ENCODE measurements at regions not wholly inside any gene's neighbourhood (a gene's known extent, or its start where the extent isn't known, plus 50 kb on each side); places are given as distances from the start of the nearest gene placed in this dataset.
"Not testable (repeated sequence)": the region's sequence is repeated elsewhere in the genome, so short reads cannot be mapped to it uniquely, and the experiment has no call there.

DNA sequence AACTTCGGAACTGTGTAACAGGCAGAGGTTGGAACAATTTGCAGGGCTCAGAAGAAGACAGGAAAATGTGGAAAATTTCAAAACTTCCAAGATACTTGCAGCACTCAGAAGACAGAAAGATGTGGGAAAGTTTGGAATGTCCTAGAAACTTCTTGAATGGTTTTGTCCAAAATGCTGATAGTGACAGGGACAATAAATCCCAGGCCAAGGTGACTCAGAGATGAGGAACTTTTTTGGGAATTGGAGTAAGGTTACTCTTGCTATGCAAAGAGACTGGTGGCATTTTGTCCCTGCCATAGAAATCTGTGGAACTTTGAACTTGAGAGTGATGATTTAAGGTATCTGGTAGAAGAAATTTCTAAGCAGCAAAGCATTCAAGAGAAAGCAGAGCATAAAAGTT lies 2055.6 kb upstream of the C9orf72 start:
- intact Hi-C loops (cut with DNase I); DNase-seq; ATAC-seq (ENCODE audit: poor library complexity): not testable (repeated sequence)

DNA sequence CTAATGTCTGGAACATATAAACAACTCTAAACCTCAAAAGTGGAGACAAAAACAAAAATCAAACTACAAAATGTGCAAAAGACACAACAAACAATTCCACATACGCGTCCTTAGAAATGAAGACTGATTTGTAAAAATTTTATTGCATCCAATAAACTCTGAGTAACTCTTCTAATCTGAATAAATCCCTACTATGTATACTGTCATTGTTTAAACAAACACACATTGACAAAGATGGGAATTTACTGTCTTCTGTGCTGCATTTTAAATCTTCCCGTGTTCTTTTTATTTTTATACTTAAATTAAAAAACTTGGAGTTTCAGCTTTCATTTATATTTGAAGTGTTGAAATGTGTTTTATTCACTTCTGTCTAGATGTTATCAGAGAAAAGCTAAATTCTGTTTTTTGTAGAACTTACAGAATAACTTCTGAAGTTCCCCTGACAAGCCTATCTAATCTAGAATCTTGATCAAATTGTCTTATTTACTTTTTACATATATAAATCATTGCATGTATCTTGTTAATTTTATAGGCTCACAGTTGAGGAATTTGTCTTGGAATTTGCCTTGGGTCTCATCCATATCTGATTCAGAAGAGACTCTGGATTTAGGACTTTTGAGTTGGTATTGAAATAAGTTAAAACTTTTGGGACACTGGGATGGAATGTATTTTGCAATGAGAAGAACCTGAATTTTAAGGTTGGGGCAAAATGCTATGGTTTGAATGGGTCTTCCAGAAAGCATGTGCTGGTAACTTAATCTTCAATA lies 2064.4 kb upstream of the C9orf72 start:
- no peak for DNase-seq
- intact Hi-C loops (cut with DNase I), result no loop called here
- ATAC-seq (ENCODE audit: poor library complexity), result no peak

DNA sequence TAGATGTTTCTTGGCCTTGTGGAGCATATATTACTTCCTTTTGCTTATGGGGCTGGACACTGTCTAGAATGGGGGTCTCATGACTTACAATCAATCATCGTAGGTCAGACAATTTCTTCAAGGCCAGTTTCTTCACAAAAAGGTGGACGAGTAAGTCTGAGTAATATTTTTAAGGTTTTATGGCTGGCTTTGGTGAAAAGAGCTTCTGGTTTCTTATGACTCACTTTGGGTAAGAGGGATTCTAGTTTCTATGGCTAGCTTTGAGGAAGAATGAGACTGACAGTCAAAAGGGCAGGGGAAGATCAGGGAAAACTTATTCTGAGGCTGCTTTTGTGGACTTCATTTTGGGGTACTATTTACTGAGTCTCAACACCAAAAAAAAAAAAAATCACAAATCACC lies 2067.2 kb upstream of the C9orf72 start:
- DNase-seq (no peak), ATAC-seq (ENCODE audit: poor library complexity) (no peak)
- intact Hi-C loops (cut with DNase I), result no loop called here

DNA sequence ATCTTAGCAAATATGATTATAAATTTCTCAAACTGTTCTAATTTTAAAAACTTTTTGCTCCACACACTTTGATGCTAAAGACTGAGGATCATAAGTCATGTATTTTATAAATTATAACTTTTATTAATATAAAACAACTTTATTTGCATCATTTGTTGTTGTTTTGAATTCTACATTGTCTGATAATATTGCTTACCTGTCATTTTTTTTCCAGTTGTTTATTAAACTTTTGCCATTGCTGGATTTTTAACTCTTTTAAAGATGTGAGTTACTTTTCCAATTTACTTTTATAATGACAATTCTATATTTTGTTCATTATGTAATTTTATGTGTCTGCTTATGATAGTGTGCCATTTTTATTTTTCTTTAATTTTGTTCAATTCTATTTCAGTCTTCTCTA lies 2071.2 kb upstream of the C9orf72 start:
- no peak for ATAC-seq (ENCODE audit: poor library complexity)
- no peak for DNase-seq
- intact Hi-C loops (cut with DNase I), result no loop called here

DNA sequence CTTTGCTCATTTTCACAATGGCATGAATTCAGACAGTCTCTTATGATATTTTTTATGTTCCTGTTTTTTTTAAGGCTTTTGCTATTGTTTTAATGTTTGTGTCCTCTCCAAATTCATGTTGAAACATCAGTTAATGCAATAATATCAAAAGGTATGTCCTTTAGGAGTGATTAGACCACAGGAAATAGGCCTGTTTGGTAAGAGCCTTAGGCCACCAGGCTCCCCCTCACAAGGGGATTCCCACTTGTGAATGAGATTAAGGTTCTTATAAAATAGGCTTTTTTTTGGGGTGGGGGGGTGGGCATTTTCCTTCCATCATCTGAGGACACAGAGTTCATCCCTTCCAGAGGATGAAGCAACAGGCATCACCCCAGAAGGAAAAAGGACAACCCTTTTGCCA lies 2074.2 kb upstream of the C9orf72 start:
- ATAC-seq (ENCODE audit: poor library complexity) (no peak), DNase-seq (no peak)
- intact Hi-C loops (cut with DNase I), result no loop called here

DNA sequence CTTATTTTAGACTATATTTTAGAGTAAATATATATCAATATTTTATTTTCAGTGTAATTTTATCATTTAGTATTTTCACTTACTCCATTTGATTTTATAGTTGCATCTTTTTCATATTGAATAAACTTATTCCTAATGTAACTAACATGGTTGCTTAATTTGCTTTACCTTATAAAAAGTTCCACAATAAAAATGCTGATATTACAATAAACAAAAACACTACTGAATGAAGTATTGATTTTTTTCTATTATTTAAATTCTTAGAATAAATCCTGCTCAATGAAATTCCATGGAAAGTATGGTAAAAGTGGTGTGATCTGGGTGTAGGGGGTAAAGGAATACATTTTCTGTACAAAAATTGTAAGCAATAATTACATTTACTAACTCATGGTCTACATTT lies 2074.9 kb upstream of the C9orf72 start:
- intact Hi-C loops (cut with DNase I), result no loop called here
- ATAC-seq (ENCODE audit: poor library complexity) (no peak), DNase-seq (no peak)

DNA sequence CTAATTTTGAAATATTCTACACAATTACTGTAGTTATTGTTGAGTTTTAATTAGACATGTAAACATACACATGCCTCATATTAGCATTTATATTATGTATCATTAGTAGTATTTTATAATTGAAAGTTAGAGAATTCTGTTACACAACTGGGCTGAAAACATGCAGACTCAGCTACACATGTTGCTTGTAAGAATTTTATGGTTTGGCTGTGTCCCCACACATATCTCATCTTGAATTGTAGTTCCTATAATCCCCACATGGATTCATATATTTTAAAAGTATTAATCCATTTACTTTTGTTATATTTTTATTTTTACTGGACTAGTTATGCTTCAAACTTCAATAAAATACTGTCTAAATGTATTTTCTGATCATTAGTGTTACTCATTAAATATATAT lies 2075.3 kb upstream of the C9orf72 start:
- DNase-seq, result no peak
- ATAC-seq (ENCODE audit: poor library complexity), result no peak
- intact Hi-C loops (cut with DNase I), result no loop called here

DNA sequence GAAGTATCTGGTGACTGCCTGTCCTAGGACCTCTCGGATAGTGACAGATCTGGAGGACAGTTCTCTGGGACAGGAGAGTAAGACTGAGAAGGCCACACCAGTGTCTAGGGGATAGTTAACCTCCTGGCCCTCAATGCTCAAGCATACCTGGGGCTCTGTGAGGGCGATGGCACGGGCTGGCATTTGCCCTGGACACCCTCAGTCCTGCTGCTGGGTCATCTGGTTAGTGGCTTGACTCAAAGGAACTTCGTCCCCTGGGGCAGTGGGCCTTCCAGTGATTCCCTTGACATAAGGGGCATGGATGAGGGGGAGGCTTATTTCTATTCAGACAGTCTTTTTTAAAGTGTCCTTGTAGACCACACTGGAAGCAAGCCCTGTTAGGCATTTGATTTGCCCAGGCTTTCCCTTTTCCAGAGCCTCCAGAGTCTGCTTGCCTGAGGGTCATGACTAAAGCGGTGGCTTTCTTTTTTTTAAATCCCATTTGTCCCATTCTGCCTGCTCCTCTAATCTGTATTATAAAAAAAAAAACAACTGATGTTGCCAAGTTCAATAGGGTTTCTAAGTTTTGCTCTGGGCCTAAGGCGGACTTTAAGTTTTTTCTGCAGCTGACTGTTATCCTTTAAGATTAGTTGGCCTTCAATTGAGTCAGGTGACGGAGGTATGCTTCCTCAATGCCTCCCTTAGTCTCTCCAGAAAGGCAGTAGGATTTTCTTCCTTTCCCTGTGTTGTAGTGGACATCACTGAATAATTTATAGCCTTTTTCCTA lies 2083.5 kb upstream of the C9orf72 start:
- ATAC-seq (ENCODE audit: poor library complexity), result no peak
- DNase-seq, result no peak
- intact Hi-C loops (cut with DNase I), result no loop called here

DNA sequence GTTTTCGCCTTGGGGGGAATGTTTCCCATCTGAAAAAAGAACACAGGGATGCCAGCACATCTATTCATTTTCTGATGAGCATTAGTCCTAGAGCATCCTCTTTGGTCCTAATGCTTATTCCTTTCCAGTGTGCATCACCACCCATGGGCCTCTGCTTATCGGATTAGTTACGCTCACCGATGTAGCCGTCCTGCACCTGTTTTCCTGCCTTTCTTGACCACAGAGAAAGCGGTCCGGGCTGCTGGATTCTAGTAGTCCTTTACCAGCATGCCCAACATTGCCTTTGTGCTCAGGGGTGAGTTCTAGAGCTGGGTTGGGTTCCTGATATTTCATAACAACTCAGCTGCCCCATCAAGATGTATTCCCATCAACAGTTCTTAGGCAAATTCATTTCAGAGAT lies 2084.5 kb upstream of the C9orf72 start:
- intact Hi-C loops (cut with DNase I), result no loop called here
- DNase-seq (no peak), ATAC-seq (ENCODE audit: poor library complexity) (no peak)

DNA sequence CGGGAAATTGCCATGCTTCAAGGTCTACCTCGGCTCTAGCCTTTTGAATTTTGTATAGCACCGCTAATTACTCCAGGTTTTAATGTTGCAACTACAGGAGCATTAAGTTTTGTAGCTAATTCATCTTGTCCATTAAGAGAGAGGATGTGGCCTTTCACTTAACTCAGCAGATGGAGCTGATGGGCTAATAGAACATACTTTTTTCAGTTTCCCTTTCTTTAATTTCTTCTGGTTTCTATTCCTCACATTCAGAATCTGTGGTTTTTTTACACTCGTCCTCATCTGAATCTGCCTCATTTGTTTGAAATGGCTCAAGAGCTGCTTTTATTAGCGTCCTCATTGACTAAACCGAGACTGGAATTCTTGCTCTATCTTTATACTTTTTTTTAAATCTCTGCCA lies 2085.7 kb upstream of the C9orf72 start:
- DNase-seq, result no peak
- no peak for ATAC-seq (ENCODE audit: poor library complexity)
- intact Hi-C loops (cut with DNase I), result no loop called here

DNA sequence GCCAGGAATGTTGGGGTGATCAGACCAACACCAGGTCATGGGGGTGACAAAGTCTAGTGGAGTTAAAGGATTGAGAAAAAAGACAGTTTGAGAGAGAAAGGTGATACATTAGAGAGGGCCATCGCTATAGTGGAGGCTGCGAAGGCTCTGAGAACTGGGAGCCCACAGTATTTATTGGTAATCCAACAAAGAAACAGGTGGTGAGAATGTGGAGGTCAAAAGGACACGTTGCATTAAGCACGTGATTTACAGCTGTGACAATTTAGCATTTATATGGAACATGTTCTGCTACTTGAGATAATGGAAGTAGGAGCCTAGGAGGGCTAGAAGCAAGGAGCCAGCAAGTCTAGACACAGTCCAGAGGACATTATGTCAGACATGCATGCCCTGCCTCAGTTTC lies 2086.5 kb upstream of the C9orf72 start:
- intact Hi-C loops (cut with DNase I), result no loop called here
- ATAC-seq (ENCODE audit: poor library complexity), result no peak

DNA sequence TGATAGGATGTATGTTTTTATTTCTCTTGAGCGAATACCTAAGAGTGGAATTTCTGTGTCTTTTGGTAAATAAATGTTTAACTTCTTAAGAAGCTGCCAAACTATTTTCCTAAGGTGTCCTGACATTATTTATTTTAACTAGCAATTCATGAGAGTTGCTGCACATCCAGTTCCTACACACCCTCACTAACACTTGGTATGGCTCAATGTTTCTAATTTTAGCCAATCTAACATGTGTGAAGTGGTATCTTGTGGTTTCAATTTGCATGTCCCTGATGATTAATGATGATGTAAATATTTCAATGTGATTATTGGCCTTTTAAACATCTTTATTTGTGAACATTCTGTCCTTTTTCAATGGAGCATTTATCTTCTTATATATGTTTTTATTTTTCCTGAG lies 2095.5 kb upstream of the C9orf72 start:
- intact Hi-C loops (cut with DNase I), result no loop called here
- DNase-seq (no peak), ATAC-seq (ENCODE audit: poor library complexity) (no peak)

More for the DNA sequence above, 2086.5 kb upstream of the C9orf72 start:
- no peak for DNase-seq

DNA sequence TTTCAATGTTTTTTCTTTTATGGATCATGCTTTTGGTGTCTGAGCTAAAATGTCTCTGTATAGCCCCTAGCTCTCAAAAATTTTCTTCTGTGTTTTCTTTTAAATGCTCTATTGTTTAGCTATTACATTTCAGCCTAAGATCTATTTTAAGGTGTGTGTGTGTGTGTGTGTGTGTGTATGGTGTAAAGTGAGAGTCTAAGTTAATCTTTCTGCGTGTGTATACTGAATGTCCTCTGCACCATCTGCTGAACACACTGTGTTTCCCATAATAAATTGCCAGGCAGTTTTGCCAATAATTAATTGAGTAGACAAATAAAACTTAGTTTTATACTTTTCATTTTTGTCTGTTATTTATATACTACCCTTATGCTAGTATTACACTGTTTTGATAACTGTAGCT lies 2096.3 kb upstream of the C9orf72 start:
- no peak for ATAC-seq (ENCODE audit: poor library complexity)
- DNase-seq, result no peak
- intact Hi-C loops (cut with DNase I), result no loop called here

DNA sequence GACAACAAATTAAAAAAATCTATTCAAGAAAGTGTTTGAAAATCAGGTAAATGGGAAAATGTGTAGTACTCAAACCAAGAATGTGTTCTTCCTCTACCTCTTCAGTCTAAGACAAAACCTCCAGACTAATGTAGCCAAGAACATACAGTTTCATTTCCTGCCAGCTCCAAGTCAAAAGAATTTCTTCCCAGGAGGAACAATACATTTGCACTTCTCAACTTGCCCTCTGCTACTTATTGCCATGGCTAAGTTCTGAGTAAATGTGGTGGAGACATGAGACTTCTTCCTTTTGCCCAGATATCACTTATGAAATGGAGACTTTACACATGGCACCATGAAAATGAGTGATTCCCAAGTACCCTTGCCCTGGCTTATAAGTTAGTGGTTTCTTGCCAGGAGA lies 2112.2 kb upstream of the C9orf72 start:
- intact Hi-C loops (cut with DNase I), result no loop called here
- ATAC-seq (ENCODE audit: poor library complexity) (no peak), DNase-seq (no peak)

DNA sequence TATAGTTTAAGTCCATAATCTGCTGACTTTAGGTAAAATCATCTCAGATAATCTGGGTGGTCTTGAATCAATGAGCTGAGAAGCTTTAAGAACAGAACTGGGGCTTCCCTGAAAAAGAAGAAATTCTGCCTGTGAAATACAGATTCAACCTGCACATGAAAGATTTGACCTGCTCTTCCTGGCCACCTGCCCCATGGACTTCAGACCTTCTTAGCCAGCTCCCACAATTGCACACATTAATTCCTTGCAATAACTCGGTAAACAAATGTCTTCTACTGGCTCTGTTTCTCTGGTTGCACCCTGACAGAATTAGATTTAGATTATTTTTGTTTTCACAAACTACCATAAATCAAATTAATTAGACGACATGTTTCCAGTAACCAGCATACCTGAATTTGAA lies 2117.9 kb upstream of the C9orf72 start:
- ATAC-seq (ENCODE audit: poor library complexity) (no peak), DNase-seq (no peak)
- intact Hi-C loops (cut with DNase I), result no loop called here

DNA sequence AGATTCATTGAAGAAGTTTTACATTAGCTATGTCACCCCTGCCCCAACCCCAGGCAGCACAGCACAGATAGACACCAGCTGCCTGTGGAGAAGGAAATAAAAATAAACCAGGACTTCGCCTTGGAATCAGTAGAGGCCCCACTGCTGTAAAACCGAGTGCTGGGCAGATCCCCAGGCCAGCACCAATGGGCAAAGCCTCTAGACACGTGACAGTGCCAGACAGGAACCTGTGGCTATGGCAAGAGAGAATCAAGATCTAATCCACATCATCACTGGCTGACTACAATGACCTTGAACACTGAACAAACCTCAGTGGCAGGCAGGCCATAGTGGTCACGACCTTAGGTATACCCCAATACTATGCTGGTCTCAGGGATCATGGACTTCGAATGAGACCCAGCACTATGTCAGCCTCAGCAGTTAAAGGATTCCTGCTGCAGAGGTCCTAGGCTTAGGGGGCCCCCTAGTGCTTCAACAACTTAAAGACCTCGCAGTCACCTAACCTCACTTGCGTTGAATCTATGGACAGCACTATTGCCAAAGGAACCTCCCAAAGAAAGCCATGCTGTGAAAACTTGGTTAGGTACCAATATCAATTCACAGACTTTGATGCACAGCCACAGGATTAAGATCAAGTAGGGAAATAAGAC lies 2118.6 kb upstream of the C9orf72 start:
- intact Hi-C loops (cut with DNase I), result no loop called here
- ATAC-seq (ENCODE audit: poor library complexity) (no peak), DNase-seq (no peak)

DNA sequence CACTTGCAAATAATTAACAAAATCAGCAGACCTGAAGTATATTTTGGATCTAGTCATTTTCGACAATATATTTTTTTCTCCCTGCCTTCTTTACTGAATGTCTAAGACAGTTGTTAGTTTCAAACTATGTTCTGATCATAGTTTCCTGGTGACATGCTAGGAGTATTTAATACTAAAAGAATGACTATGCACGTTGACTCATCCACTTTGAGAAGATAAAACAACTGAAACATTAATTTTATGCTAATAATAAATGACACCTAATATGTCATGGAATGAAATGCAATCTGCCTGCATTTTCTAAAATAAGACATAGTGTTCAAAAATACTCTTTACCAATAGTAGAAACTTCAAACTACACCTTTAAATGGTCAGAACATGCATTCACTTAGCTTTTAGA lies 2123.7 kb upstream of the C9orf72 start:
- intact Hi-C loops (cut with DNase I), result no loop called here
- no peak for ATAC-seq (ENCODE audit: poor library complexity)
- DNase-seq, result no peak

DNA sequence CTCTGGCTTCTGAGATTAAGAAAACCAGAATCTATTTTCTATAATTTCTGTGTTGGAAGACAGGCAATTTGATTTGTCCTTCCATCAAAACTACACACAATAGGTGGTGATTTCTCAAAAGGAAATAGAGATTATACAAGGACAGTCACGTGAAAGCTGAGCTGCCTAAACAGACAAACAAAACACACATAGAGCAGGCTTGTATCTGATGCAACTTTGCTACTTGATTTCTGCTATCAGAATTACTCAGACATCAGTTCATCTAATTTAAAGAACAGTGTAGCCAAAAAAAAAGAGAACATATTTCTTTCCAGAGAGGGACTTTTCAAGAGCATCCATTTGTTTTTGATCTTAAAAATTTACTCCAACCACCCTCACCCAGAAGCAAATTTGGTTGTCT lies 2128.3 kb upstream of the C9orf72 start:
- intact Hi-C loops (cut with DNase I), result no loop called here
- no peak for DNase-seq
- ATAC-seq (ENCODE audit: poor library complexity), result no peak

DNA sequence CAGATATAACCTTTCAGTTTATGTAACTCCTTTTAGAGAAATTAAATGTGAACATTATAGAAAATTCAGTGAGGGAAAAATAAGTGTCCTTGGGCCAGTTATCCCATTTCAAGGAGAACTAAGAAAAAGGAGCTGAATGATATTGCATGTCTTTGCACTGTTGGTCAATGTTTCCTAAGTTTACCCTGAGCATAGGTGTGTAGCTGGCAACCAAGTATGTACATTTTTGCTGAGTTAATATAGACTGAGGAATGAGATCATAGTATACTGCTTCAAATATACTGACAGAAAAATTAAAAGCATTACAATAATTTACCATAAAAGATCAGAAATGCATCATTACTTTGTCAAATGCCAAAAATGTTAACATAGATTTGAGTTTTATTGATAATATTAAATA lies 2128.7 kb upstream of the C9orf72 start:
- intact Hi-C loops (cut with DNase I), result no loop called here
- DNase-seq (no peak), ATAC-seq (ENCODE audit: poor library complexity) (no peak)

DNA sequence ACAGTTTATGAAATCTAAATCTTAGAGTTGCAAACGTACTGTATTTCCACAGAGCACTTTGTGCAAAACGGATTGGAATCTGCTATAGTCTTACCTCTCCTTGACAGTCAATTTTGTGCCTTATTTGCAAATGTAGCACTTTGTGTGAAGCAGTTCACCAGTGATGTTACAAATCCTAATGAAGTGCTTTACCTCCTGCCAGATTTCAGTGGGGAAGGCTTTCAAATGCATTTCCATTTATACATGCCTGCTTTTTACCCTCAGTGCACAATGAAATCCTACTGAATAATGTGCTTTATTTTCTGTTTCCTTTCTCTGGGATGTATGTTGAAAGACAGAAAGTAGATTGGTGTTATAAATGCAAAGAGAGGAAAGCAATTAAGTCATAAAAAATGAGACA lies 2141.6 kb upstream of the C9orf72 start:
- intact Hi-C loops (cut with DNase I), result no loop called here

More for the DNA sequence above, 2141.6 kb upstream of the C9orf72 start:
- ATAC-seq (ENCODE audit: poor library complexity), result no peak
- no peak for DNase-seq

Measured in Right ventricle myocardium superior (tissue), 1 donor.